ENCODE measurements at regions not wholly inside any gene's neighbourhood (a gene's known extent, or its start where the extent isn't known, plus 50 kb on each side); places are given as distances from the start of the nearest gene placed in this dataset.

DNA sequence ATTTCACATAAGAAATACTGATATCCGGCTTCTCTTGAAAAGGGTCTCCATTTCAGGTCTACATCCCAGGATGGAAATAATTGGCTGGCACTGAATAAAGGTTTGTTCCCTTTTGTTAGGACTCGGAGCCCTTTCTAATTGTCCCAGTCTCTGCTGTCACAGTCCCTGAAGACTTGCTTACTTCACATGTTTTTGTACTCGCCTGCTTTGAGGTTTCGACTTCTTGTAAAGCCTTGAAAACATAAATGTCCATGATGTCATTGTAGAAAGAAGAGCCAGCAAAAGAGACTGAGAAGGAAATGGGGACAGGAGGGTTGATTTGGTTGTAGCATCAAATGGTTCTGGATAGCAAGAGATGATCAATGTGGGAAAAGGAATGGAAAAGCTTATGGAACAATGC is 963.4 kb upstream of the SEMA6D start:
- no peak overlapping the region for H3K27ac ChIP-seq
- TF ChIP-seq ZFX (IDR thresholded peaks at IDR 0.05; ENCODE audit: borderline replicate concordance) (no peak), CTCF (IDR thresholded peaks at IDR 0.05) (no peak)

DNA sequence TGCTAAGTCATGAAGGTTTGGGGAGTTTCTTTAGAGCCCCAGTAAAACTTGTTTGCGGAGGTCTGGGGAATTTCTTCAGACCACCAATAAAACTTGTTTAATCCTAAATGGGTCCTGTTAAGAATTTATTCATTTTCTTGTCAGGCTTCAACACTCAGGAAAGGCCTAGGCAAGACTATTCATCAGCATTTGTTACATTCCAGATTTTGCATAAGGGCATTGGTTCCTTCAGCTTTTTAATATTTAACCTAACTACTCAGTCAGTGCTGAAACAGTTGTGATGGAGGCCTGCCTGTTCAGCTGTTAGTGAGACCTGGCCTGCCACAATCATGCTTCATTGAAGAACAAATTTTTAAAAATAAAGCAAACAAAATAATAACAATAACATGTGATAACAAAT is 954.2 kb upstream of the SEMA6D start:
- no peak overlapping the region for H3K27ac ChIP-seq
- no peak for TF ChIP-seq ZFX (IDR thresholded peaks at IDR 0.05; ENCODE audit: borderline replicate concordance)
- no peak for TF ChIP-seq CTCF (IDR thresholded peaks at IDR 0.05)

- H3K27ac ChIP-seq = no peak overlapping the region
- no peak for TF ChIP-seq ZFX (IDR thresholded peaks at IDR 0.05; ENCODE audit: borderline replicate concordance)
- no peak for TF ChIP-seq CTCF (IDR thresholded peaks at IDR 0.05)
These were observed 952.5 kb upstream of the SEMA6D start for GRCh38 chr15:46764851-46765250.

- no peak overlapping the region for H3K27ac ChIP-seq
- TF ChIP-seq ZFX (IDR thresholded peaks at IDR 0.05; ENCODE audit: borderline replicate concordance) (no peak), CTCF (IDR thresholded peaks at IDR 0.05) (no peak)
These were observed 951.3 kb upstream of the SEMA6D start for GRCh38 chr15:46766021-46766420.

DNA sequence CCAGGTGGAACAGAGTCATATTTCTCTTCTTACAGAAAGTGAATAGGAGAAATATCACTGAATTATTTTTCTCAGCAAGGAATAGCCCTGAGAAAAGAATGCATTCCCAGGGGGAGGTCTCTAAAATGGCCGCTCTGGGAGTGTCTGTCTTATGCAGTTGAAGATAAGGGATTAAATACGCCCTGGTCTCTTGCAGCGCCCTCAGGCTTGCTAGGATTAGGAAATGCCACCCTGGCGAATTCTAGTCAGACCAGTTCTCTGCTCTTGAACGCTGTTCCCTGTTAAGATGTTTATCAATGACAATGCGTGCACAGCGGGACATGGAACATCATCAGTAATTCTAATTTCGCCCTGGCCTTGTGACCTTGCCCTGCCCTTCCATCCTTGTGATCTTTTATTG is 949.0 kb upstream of the SEMA6D start:
- TF ChIP-seq ZFX (IDR thresholded peaks at IDR 0.05; ENCODE audit: borderline replicate concordance) (no peak), CTCF (IDR thresholded peaks at IDR 0.05) (no peak)
- H3K27ac ChIP-seq = no peak overlapping the region

- TF ChIP-seq ZFX (IDR thresholded peaks at IDR 0.05; ENCODE audit: borderline replicate concordance) (no peak), CTCF (IDR thresholded peaks at IDR 0.05) (no peak)
- H3K27ac ChIP-seq = peak overlapping the region; percentile 43; the same call in 1 of the 2 replicates
These were observed 944.3 kb upstream of the SEMA6D start for GRCh38 chr15:46773016-46773415.

DNA sequence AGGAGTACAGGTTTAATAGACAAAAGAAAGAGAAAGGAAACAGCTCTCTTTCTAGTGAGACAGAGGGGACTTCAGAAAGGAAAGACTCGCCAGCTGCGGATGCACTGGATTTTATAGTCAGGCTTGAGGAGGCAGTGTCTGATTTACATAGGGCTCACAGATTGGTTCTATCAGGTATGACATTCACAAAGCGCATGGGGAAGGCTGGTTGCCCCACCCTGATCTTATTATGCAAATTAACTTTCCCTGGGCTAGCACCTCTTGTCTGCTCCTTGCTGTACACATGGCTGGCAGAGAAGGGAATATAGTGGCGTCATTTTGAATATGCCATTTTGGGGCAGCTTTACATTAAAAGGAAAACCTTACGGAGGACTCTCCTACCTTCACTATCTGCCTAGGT is 938.4 kb upstream of the SEMA6D start:
- H3K27ac ChIP-seq = peak overlapping the region; percentile 29; the same call in 1 of the 2 replicates
- TF ChIP-seq ZFX (IDR thresholded peaks at IDR 0.05; ENCODE audit: borderline replicate concordance) = no peak
- TF ChIP-seq CTCF (IDR thresholded peaks at IDR 0.05) = no peak
